ENCODE measurements at regions not wholly inside any gene's neighbourhood (a gene's known extent, or its start where the extent isn't known, plus 50 kb on each side); places are given as distances from the start of the nearest gene placed in this dataset.

- DNase-seq = peak; percentile 45
These were observed 563.4 kb upstream of the PLXNA2 start for GRCh38 chr1:208807446-208808127.

DNA sequence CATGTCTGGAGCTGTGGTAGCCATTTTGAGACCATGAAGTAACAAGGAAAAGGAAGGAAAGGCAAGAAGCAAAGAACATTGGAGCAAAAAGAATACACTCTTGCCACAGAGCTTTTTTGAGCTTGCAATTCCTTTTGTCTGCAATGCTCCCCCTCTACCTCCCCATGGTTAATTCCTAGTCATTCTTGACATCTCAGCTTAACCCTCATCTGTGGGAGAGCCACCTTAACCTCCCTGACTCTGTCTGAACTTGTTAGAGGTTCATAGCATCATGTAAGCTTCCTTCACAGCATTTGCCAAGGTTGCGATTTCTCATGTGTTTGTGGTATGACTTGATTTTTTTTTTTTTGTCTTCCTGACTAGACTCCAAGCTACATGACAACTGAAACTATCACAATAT, 564.1 kb upstream of the PLXNA2 start:
- DNase-seq = no peak

GRCh38 chr1:208809876-208810275, 565.7 kb upstream of the PLXNA2 start:
- no peak for DNase-seq

DNA sequence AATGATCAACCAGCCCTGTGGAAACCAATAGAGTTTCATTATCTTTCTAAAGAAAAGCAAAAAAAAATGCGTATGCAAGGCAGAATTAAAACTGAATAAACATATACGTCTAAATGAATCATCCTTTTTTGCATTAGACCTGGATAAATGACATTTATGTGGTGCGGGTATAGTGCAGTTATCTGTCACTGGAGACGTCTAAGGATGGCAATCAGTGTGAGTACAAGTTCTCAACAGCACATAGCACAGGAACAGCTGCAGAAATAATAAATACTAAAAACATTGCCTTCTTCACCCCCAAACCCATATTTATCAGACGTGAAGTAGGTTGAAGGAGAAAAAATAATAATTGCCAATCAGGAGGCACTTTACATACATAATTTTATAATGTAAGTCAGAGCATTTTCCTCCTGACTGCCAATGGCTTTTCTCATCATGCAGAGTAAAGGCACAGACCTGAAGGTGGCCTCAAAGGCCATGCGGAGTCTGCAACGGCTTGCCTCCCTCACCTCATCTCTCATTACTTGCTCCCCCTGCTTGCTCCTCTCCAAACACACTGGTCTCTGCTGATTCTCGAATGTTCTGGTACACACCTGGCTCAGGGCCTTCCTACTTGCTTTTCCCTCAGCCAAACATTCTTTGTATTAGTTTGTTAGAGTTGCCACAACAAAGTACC, 574.7 kb upstream of the PLXNA2 start:
- DNase-seq = no peak

DNA sequence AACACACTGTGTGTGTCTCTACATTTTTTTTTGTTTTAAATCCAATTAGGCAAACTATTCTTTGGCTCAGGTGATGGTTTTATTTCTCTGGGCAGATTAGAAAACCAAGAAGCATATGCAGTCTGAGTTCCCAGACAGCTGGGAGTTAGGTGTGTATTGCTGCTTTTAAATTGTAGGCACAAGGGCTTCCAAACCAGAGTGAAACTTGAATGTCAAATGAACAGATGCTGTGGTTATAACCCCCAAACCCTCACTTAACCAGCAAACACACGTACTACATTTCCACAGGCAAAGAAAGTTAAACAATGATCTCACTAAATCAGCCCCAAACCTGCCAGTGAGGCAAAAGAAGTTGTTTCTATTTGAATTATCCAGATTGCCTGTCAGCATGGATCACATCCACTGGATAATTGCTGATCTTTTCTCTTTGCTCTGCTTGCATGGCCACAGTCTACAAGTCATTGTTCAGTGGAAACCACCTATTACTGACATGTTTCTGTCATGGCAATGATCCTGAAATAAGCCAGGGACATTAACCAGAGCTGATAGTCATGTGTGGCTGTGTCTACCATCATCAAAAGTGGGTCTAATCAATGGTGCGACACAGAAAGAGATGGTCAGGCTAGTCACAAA, 576.5 kb upstream of the PLXNA2 start:
- no peak for DNase-seq

DNA sequence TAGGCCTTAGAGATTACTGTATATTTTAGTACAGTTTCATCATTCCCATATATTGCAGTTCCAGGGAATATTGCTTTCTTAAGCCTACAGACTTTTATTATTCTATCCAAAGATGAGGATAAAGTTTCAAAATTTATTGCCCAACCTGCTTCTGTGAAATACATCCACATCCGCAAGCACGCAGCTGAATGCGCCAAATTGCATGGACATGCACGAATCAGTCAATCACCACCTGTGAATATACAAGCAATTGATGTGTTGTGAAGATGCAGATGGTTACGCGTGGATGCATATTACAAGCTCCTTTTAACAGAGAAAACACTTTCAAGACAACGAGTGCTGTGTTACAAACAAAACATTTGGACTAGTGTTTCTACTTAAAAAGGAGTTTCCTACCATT, 577.8 kb upstream of the PLXNA2 start:
- no peak for DNase-seq

GRCh38 chr1:208825300-208825699, 581.1 kb upstream of the PLXNA2 start:
- no peak for DNase-seq

GRCh38 chr1:208829595-208829994, 585.4 kb upstream of the PLXNA2 start:
- no peak for DNase-seq

GRCh38 chr1:208834381-208835096, 590.4 kb upstream of the PLXNA2 start:
- DNase-seq = no peak

- DNase-seq = no peak
These were observed 590.9 kb upstream of the PLXNA2 start for GRCh38 chr1:208835097-208835463.

GRCh38 chr1:208835781-208836180, 591.6 kb upstream of the PLXNA2 start:
- no peak for DNase-seq

GRCh38 chr1:208837242-208837641, 593.1 kb upstream of the PLXNA2 start:
- DNase-seq = no peak

- no peak for DNase-seq
These were observed 597.3 kb upstream of the PLXNA2 start for GRCh38 chr1:208841436-208841835.

DNA sequence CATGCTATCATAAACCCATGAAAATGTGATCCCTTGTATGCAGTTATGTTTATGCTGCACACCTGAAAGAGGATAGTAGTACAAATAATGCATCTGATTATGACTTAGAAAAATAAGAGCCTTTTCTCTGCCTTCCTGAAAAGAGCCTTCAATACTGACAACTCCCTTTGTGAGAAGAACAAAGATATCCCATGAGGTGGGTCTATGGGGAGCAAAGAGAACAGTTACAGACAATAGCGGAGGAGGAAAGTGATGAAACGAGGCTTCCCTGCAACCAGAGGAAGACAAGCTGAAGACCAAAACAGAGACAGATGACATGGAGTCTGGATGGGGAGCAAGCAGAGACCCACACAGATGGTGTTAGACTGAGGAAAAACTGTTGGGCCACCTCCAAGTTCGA, 598.3 kb upstream of the PLXNA2 start:
- no peak for DNase-seq

DNA sequence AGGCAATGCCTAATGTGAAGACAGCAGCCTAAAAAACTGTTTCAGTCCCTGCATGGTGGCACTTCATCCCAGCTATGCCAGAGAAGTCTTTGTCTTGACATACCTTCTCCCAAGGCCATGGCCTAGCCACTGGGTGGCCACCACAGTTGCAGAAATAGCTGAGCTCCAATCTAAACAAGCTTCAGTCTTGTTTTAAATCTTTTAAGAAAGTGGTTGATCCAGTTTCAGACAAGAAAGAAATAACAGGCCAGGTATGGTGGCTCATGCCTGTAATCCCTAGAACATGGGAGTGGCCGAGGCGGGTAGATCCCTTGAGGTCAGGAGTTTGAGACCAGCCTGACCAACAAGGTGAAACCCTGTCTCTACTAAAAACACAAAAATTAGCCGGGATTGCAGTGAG, 600.0 kb upstream of the PLXNA2 start:
- no peak for DNase-seq

GRCh38 chr1:208848854-208849253, 604.7 kb upstream of the PLXNA2 start:
- no peak for DNase-seq

DNA sequence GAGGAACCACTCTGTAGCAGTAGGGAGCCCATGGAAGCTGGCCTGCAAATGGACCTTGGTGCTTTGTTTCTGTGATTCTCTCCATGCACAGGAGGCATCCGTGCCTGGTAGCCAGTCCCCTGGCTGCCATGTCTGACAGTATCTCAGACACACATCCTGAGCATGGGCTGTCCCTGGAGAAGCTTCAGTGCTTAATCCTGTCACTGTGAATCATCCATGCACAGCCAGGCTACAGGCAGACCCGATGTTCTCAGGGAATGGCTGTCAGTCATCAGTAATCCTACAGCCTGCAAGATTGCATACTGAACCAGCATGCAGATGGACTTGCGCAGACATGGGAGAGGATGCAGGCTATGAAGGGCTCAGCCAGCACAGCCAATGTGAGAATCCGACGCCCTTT, 606.3 kb upstream of the PLXNA2 start:
- DNase-seq = no peak

DNA sequence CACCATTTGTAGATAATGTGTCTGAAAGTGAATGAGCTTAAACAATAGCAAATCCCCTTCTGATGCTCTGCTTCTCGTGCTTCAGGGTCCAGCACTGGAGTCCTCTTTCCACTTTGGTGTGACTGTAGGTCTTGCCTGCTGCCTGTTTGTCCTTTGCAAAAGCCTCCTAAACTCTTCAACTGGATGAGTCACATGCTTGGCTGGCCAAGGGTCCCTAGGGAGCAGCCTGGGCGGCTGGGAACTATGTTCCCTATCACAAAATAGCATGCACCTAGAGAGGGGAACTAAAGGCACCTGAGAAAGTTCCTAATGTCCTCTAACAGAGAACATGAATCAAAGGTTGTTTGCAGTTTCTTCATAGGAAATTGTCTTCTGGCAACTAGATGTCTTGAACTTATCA, 607.2 kb upstream of the PLXNA2 start:
- DNase-seq = no peak

- no peak for DNase-seq
These were observed 608.7 kb upstream of the PLXNA2 start for GRCh38 chr1:208852911-208853310.

DNA sequence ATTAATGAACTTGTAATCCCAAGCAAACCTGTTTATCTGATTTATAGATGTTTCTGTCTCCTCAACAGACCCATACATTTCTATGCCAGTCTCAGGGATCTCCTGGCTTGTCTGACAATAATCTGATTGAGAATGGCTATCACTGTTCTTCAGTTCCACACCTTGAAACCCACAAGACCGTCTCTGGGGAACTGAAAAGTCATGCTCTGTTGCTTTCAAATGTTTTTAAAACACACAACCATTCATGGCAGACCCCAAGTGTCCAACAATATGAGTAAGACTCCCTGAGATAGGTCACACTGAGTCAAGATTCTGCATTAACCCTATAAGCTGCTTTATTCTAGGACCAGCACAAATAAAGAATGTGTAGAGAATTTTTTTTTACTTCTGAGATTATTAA, 611.2 kb upstream of the PLXNA2 start:
- DNase-seq = no peak

DNA sequence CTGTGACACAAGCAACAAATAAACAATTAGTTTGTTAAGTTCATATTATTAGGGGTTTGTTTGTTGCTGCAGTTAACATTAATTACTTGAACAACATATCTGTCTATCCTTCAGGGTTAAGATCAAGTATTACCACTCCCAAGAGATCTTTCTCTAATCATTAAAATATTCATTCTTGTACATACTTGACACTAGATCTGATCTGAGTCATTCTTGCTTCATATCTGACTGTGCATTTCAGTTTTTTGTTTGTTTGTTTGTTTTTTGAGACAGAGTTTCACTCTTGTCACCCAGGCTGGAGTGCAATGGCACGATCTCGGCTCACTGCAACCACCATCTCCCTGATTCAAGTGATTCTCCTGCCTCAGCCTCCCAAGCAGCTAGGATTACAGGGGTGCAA, 613.3 kb upstream of the PLXNA2 start:
- DNase-seq = no peak

- no peak for DNase-seq
These were observed 614.6 kb upstream of the PLXNA2 start for GRCh38 chr1:208858738-208859137.

DNA sequence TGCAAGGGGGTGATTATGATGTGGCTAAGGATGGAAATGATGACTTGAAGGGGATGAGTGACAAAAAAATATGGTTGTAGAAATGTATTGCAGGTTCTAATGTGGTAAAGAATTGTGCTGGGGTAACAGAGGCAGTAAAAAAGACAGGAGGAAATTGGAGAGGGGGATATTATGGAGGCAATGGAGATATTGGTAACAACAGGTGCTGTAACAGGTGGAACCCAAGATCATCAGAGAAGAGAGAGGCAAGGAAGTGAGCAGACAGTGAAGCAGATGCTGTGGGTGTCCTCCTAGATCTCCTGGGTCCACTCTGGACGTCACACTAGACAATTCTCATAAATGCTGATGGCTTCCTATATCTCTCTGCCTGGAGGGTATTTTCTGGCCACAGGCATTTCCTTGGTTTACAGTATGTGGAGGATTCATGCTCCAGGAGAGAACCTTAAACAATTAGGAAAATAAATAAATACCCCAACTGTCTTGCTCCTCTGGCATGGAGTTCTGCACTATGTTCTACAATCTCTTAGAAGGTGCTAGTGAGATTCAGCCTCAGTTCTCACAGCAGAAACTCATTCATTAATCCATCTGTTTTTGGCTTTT, 620.3 kb upstream of the PLXNA2 start:
- no peak for DNase-seq

All from inflammatory macrophage treated with lipopolysaccharide for 4 hours (primary cell).